ENCODE measurements at regions not wholly inside any gene's neighbourhood (a gene's known extent, or its start where the extent isn't known, plus 50 kb on each side); places are given as distances from the start of the nearest gene placed in this dataset.

GRCh38 chr2:187964746-187965145 is 326.9 kb upstream of the GULP1 start:
- Mint-ChIP-seq H3K4me1 (peaks cover 22% of the 10 kb centered on the region), H3K27me3 (ENCODE audit: insufficient read depth) (no peaks in the 10 kb centered on the region), H3K4me3 (no peak overlapping the region), H3K27ac (no peak overlapping the region), H3K36me3 (ENCODE audit: low read depth) (peaks cover 4% of the 10 kb centered on the region), H3K9me3 (peaks cover 3% of the 10 kb centered on the region)
- H3K9me3 ChIP-seq (ENCODE audit: control insufficient read depth, low read length) = peaks cover 3% of the 10 kb centered on the region
- no peaks in the 10 kb centered on the region for H3K27me3 ChIP-seq (ENCODE audit: control insufficient read depth, insufficient read depth, low read length, poor library complexity, severe bottlenecking)
- 100% methylated on average over 1 of the region's 2 CpGs; no CpG with 5 or more reads in 1 of the 2 experiments for WGBS, 2 experiments (ENCODE audit: insufficient coverage in 1 of 2, insufficient read length in 1 of 2)
- no peak overlapping the region for H3K27ac ChIP-seq (ENCODE audit: low read depth, low read length)
- no peak for TF ChIP-seq CTCF (conservative IDR thresholded peaks at IDR 0.05)
- peaks cover 2% of the 10 kb centered on the region for H3K4me1 ChIP-seq (ENCODE audit: control insufficient read depth, insufficient read depth, low read length)
- no peaks in the 10 kb centered on the region for H3K36me3 ChIP-seq (ENCODE audit: control insufficient read depth, insufficient read depth, low read length)
- no peak overlapping the region for H3K9ac ChIP-seq (ENCODE audit: extremely low read depth, low read length, poor library complexity, severe bottlenecking)
- no peak overlapping the region for H3K4me3 ChIP-seq (ENCODE audit: low read length)
- no peak for DNase-seq

GRCh38 chr2:187966924-187967323 is 324.8 kb upstream of the GULP1 start:
- Histone ChIP-seq H3K36me3 (ENCODE audit: control insufficient read depth, insufficient read depth, low read length) (no peaks in the 10 kb centered on the region), H3K4me3 (ENCODE audit: low read length) (no peak overlapping the region), H3K9me3 (ENCODE audit: control insufficient read depth, low read length) (no peaks in the 10 kb centered on the region), H3K27ac (ENCODE audit: low read depth, low read length) (no peak overlapping the region), H3K9ac (ENCODE audit: extremely low read depth, low read length, poor library complexity, severe bottlenecking) (no peak overlapping the region), H3K27me3 (ENCODE audit: control insufficient read depth, insufficient read depth, low read length, poor library complexity, severe bottlenecking) (no peaks in the 10 kb centered on the region), H3K4me1 (ENCODE audit: control insufficient read depth, insufficient read depth, low read length) (peaks cover 2% of the 10 kb centered on the region)
- Mint-ChIP-seq H3K36me3 (ENCODE audit: low read depth) (peaks cover 13% of the 10 kb centered on the region), H3K27me3 (ENCODE audit: insufficient read depth) (no peaks in the 10 kb centered on the region), H3K4me1 (peaks cover 24% of the 10 kb centered on the region), H3K4me3 (no peak overlapping the region), H3K27ac (no peak overlapping the region), H3K9me3 (peaks cover 2% of the 10 kb centered on the region)
- 74% methylated on average over 1 of the region's 1 CpG; no CpG with 5 or more reads in 1 of the 2 experiments for WGBS, 2 experiments (ENCODE audit: insufficient coverage in 1 of 2, insufficient read length in 1 of 2)
- no peak for TF ChIP-seq CTCF (conservative IDR thresholded peaks at IDR 0.05)
- DNase-seq = no peak

- H3K4me1 Mint-ChIP-seq = peaks cover 22% of the 10 kb centered on the region
- Histone ChIP-seq H3K36me3 (ENCODE audit: control insufficient read depth, insufficient read depth, low read length) (no peaks in the 10 kb centered on the region), H3K27ac (ENCODE audit: low read depth, low read length) (no peak overlapping the region), H3K9ac (ENCODE audit: extremely low read depth, low read length, poor library complexity, severe bottlenecking) (no peak overlapping the region), H3K4me1 (ENCODE audit: control insufficient read depth, insufficient read depth, low read length) (peaks cover 4% of the 10 kb centered on the region), H3K27me3 (ENCODE audit: control insufficient read depth, insufficient read depth, low read length, poor library complexity, severe bottlenecking) (no peaks in the 10 kb centered on the region), H3K9me3 (ENCODE audit: control insufficient read depth, low read length) (no peaks in the 10 kb centered on the region), H3K4me3 (ENCODE audit: low read length) (no peak overlapping the region)
- TF ChIP-seq CTCF (conservative IDR thresholded peaks at IDR 0.05) = peak; percentile 61
- H3K36me3 Mint-ChIP-seq (ENCODE audit: low read depth) = peaks cover 19% of the 10 kb centered on the region
- no peaks in the 10 kb centered on the region for H3K27me3 Mint-ChIP-seq (ENCODE audit: insufficient read depth)
- 100% methylated on average over 1 of the region's 1 CpG; no CpG with 5 or more reads in 1 of the 2 experiments for WGBS, 2 experiments (ENCODE audit: insufficient coverage in 1 of 2, insufficient read length in 1 of 2)
- H3K9me3 Mint-ChIP-seq = peaks cover 2% of the 10 kb centered on the region
- H3K4me3 Mint-ChIP-seq = no peak overlapping the region
- no peak for DNase-seq
- no peak overlapping the region for H3K27ac Mint-ChIP-seq
These were observed 319.8 kb upstream of the GULP1 start for GRCh38 chr2:187971893-187972292.

All from endodermal cell (in vitro differentiated cells).